ENCODE measurements at regions not wholly inside any gene's neighbourhood (a gene's known extent, or its start where the extent isn't known, plus 50 kb on each side); places are given as distances from the start of the nearest gene placed in this dataset.

DNA sequence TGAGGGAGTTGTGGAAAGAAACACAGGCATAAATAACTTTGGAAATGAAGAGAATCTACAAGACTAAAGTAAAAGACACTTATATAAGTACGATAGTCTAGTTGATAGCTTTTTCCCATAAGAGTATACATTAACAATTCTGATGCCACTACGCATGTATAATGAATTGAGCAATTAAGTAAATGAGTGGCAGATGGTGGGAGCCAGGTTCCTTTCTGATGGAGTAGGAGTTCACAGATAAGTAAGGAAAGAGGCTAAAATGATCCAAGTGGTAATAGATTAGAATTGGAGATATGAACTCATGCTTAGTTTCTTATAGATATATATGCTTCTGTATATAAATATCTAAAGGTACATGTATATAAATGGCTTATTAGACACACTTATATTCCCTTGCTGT lies 368.3 kb downstream of the FAM181B start:
- no peak for DNase-seq

DNA sequence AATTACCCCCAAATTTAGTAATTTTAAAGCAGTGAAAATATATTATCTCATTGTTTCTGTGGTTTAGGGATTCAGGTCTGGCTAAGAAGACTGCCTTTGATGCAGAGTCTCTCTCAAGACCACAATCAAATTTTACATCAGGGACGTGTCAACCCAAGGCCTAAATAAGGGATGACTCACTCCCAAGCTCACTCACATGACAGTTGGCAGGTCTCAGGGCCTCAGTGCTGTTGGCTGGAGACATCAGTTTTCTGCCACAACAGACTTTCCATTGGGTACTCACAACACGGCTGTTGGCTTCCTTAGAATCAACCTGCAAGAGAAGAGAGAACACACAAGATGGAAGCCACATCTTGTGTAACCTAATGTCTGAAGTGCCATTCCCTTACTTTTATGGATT lies 377.3 kb downstream of the FAM181B start:
- DNase-seq = no peak

- DNase-seq = no peak
Observed at GRCh38 chr11:82355313-82355823, 378.3 kb downstream of the FAM181B start.

DNA sequence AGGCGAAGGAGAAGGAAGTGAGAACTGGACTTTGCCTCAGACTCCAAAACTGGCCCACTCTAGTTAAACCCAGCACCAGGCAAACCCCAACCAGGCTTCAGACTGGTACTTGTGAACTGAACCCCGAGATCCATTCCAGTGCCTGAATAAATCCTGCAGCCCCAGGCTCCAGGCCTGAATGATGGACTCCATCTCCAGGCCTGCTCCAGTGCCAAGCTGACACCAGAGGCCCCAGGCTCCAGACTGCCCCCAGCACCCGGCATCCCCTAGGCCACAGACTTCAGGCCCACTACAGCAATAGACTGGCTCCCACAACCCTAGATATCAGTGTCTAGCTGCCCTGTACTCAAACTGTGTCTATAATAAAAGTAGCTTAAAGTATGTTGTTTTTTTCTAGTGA lies 406.8 kb downstream of the FAM181B start:
- DNase-seq = no peak

DNA sequence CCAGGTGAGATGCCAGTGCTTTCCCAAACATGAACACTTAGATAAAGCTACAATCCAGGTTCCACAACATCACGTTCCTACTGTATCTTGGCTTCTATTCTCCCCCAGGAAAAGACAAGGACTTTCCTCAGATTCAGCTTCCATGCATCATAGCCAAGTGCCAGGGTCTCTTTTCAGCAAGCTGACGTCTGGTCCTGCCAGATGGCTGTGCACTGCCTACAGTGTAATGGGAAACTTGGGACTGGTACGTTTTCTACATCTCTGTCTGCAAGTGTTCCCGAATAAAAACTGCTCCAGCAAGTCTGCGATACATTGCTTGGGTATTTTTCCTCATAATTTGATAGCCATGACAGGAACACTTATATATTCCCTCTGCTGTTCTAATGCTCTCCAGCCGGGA lies 412.5 kb downstream of the FAM181B start:
- no peak for DNase-seq

GRCh38 chr11:82315093-82315492 lies 418.6 kb downstream of the FAM181B start:
- no peak for DNase-seq

GRCh38 chr11:82308979-82309378 lies 424.7 kb downstream of the FAM181B start:
- DNase-seq = no peak

- DNase-seq = no peak
Observed at GRCh38 chr11:82305123-82305522, 428.5 kb downstream of the FAM181B start.

DNA sequence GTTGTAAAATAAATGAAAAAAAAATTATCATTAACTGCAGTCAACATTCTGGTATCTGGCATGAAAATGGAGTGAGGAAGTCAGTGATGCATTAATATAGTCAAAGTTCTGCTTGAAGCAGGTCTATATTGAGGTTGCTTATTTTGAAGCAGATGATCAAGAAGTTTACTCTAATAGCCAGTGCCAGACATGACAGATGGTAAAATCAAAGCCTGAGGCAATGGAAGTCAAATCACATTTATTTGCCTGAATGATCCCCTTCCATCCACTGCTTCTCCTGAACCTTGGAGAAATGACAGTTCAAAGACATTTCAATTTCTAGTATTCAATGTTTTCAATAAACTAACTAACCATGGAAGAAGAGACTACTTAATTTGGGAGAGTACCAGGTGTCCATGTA lies 430.0 kb downstream of the FAM181B start:
- no peak for DNase-seq

- no peak for DNase-seq
Observed at GRCh38 chr11:82288471-82288870, 445.2 kb downstream of the FAM181B start.

DNA sequence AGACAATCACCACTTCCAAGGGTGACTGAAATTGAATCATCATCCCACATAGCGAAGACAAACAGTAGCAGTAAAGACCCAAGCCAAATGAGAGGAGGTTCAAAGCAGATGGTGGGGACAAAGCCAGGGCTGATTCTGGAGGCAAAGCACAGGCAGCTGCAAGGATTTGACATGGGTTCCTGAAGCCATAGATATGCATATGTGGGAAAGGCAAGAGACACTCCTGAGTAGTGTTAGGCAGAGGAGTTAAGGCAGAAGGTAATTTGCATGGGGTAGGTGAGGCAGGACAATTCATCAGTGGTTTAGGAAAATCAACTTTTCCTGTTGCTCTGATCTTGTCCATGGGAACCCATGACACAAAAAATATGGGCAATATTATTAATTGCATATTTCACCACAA lies 462.8 kb downstream of the FAM181B start:
- no peak for DNase-seq

DNA sequence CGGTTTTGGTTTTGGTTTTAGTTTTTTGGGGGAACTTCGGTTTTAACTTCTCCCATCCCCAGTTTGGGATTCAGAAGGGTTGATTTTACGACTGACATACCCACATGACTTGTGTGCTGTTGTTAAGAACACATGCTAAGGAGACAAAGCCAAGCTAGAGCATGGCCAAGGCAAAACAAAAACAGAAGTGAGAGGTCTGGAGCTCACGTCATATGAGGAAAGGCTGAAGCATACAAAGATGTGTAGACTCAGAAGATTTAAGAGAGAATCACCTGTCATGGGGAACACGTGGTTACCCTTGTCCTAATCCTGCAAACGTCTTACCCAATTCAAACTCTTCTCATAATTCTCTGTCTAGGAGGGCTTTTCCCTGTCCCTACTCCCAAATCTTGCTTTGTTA lies 465.0 kb downstream of the FAM181B start:
- DNase-seq = no peak

DNA sequence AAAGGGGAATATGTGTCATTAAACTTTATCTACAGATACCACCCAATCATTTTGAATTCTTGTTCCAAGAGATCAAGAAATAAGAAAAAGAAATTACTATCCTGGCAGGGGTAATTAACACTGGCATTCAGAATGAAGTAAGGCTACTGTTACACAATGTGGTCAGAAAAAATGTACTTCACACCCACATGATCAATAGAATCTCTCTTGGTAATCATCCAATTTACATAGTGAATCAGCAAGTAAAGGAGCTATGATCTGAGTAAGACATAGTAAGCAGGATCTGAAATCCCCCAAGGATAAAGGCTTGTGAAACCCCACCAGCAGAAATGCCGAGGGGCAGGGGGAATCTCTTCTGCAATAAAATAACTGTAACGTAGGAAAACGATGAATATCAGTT lies 466.5 kb downstream of the FAM181B start:
- DNase-seq = no peak

DNA sequence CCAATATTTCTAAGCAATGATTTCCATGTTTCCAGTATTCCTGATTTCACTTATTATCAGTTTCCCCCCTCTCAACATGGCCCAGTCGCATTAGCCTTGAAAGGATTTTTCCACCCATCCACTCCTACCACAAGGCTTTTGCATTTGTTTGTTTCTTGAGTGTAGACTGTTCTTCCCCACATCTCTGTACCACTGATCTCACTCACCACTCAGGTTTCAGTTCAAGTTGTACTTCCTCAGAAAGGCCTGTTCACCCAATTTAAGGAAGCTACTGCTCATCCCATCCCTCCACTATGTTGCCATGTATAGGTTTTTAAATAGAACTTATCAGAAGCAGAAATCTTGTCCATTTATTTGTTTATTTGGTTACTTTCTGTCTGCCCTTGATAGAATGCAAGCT lies 472.3 kb downstream of the FAM181B start:
- no peak for DNase-seq

GRCh38 chr11:82250047-82250446 lies 483.6 kb downstream of the FAM181B start:
- no peak for DNase-seq

DNA sequence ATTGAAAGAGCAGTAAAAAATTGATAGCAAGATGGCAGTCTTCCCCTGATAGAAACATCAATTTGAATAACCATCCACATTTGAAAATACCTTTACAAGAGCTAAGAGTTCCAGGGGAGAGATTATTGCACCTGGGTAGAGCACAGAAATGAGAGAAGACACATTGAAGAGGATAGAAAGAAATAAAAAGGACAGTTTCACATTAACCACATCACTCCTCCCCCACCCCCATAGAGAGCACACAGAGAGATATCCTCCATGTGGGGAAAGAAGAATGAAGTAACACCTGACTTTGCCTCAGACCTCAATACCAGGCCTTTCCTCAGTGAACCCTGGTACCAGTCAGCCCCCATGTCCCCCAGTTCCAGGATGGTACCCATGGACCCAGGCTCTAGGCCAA lies 486.7 kb downstream of the FAM181B start:
- DNase-seq = no peak

DNA sequence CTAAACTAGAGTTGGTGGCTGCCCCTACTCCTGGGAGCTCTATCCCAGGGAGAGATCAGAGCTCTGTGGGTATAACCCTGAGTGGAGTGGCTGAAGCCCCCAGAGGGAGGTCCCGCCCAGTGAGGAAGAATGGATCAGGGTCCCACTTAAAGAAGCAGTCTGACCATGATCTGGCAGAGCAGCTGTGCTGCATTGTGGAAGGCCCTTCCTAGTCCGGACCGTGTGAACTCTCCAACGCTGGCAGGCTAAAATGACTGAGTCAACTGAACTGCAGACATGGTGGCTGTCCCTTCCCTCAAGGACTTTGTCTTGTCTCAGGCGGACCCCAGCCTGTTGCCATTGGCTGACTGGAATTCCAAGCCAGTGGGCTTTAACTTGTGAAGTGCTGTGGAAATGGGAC lies 494.2 kb downstream of the FAM181B start:
- DNase-seq = no peak

DNA sequence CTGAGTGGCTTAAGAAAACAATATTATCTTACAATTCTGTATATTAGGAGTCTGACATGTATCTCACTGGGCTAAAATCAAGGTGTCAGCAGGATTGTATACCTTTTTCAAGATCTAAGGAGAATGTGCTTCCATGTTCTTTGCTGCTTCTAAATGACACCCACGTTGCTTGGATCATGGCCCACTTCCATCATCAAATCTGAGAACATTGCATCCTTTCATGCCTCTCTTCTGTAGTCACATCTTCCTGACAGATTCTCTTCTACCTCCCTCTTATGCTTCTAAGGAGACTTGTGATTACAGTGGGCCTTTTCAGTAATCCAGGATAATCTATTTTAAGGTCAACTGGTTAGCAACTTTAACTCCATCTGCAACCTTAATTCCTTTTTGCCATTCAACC lies 499.4 kb downstream of the FAM181B start:
- DNase-seq = no peak

- no peak for DNase-seq
Observed at GRCh38 chr11:82233201-82233600, 500.5 kb downstream of the FAM181B start.

GRCh38 chr11:82229341-82229740 lies 504.3 kb downstream of the FAM181B start:
- no peak for DNase-seq

- no peak for DNase-seq
Observed at GRCh38 chr11:82225930-82226329, 507.7 kb downstream of the FAM181B start.

DNA sequence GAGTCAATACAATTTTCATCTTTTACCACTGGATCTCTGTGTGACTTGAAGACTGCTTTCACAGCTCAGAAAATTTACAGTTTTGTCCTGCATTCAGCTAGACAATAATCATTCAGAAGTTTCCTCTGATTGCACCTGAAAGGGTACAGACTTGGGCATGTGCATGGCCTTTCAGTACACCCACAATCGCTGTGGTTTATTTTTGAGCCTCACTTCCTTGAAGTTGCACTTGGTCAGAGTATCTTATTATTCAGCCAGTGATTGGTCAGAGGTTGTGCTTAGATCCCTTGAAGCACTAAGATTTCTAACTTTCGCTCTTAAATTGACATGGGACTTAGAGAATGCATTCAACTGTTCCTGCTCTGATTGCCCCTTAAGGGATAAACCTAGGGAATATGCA lies 508.2 kb downstream of the FAM181B start:
- DNase-seq = no peak

DNA sequence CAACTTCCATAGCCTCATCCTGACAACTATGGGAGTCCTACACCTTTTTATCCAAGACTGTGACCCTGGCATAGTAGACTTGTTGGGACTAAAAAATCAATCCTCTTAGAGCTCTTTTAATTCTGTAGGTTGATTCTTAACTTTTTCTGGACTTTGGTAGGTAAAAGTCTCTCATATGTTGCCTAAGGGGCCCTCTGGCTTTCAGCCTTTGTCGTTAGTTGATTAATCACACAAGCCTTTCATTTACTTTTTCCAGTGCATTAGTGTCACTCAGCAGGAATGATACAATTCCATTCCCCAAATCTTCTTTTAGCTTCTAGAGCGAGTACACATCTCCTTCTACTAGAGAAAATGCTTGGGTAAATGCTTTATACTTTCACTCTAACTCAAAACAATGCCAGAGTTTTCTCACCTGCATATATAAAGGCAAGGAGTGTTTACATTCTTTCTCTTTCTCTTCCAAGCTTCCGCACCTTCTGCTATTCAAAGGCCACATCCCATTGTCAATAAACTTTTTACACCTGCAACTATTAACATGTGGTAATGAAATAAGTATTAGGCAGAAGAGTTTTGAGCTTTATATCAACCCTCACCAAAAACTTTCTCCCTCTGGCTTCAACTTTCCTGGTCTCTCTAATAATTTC lies 516.6 kb downstream of the FAM181B start:
- no peak for DNase-seq

GRCh38 chr11:82210011-82210410 lies 523.7 kb downstream of the FAM181B start:
- no peak for DNase-seq

DNA sequence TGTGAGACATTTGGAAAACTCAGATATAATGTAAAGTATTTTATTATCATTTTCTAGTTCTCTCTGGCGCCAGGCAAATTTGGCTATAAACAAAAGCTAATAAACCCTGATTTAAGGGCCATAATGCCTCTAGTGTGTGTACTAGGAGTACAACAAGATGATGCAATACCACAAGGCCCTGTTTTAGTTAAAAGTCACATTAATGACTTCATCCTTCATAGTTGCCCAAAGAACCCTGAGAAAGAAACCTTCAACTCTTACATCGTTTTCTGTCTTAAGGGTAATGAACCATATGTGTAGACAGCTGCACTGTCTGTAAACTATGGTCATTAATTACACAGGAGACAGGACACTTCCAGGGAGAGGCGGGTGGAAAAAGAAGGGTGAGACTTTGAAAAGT lies 538.4 kb downstream of the FAM181B start:
- no peak for DNase-seq

- DNase-seq = no peak
Observed at GRCh38 chr11:82194521-82194920, 539.1 kb downstream of the FAM181B start.

Measured in NCI-H2029 (cell line).